ENCODE measurements at regions not wholly inside any gene's neighbourhood (a gene's known extent, or its start where the extent isn't known, plus 50 kb on each side); places are given as distances from the start of the nearest gene placed in this dataset.
A peak's percentile ranks its signal among the peaks of the same experiment; 100 is the strongest.
"Not testable (repeated sequence)": the region's sequence is repeated elsewhere in the genome, so short reads cannot be mapped to it uniquely, and the experiment has no call there.

DNA sequence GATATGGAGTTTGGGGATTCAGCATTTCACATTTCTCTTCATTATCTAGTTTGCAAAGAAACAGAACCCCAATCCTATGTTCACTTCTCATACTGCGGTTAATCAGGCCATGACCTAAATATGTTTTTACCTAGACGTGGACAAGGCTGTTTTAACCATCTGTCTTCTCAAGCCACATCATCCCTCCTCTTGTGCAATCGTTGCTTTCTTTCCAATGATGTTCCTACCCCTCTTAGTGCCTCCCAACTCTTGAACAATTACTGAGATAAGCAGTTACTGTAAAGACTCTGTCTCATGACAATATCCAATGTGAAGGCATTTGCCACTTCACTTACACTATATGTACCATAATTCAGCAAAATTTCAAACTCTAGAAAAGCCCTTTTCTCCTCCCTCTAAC, 406.2 kb downstream of the LIG4 start:
- peak; percentile 78 for DNase-seq

GRCh38 chr13:107808389-107808788, 406.9 kb downstream of the LIG4 start:
- peak; percentile 7 for DNase-seq

DNA sequence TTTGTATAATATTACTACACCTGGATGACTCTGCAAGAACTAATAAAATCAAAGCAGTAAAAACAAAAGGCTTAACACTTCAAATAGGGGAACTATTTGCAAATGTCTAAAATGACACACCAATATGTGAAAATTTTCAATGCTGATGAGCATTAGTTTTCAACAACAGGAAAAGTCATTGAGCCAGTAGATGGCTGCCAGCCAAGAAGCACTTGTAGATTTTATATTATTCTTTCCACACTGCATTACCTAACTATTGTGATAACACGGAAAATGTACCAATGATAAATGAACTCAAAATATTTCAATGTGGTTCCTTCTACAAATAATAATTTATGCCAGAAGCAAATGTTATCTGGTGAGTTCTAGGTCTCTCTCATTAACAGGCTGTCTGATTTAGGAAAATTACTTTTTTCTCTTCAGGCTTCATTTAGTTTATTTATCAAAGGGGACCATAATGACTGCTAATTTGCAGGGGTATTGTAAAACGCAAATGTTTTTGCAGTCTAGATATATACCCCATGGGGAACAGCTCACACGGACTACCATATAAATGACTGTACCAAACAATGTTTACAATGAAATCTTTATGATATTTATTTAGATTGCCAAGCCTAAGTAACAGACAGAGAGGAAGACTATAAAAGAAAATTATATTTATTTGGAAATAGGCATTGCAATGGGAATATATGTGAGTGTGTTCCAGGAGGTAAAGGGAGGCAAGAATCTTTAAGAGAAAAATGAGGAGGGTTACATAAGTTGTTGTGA, 407.8 kb downstream of the LIG4 start:
- DNase-seq = no peak

- DNase-seq = no peak
Observed at GRCh38 chr13:107806726-107807125, 408.6 kb downstream of the LIG4 start.

- no peak for DNase-seq
Observed at GRCh38 chr13:107803822-107804495, 411.4 kb downstream of the LIG4 start.

DNA sequence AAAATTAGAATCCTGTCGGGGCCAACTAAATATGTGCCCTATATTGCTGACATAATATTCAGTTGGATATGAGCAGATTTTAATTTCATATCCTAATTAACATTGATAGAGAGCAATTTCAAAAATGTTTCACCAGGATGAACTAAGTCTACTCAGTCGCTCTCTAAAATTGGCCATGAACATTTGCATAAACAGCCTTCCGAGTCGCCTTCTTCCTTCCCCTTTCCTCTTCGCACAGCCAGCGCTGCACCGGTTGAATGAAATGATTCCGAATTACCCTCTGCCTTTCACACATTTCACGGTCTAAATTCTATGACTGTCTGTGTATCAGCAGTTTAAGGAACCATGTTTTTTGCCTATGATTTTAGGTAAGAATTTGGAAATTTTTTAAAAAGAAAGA, 413.7 kb downstream of the LIG4 start:
- no peak for DNase-seq

- peak; percentile 36 for DNase-seq
Observed at GRCh38 chr13:107799001-107799400, 416.3 kb downstream of the LIG4 start.

GRCh38 chr13:107790397-107790796, 424.9 kb downstream of the LIG4 start:
- no peak for DNase-seq

GRCh38 chr13:107788464-107789165, 426.7 kb downstream of the LIG4 start:
- no peak for DNase-seq

DNA sequence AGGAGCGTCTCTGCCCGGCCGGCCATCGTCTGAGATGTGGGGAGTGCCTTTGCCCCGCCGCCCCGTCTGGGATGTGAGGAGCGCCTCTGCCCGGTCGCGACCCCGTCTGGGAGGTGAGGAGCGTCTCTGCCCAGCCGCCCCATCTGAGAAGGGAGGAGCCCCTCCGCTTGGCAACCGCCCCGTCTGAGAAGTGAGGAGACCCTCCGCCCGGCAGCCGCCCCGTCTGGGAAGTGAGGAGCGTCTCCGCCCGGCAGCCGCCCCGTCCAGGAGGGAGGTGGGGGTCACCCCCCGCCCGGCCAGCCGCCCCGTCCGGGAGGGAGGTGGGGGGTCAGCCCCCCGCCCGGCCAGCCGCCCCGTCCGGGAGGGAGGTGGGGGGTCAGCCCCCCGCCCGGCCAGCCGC, 432.7 kb downstream of the LIG4 start:
- not testable (repeated sequence) for DNase-seq

DNA sequence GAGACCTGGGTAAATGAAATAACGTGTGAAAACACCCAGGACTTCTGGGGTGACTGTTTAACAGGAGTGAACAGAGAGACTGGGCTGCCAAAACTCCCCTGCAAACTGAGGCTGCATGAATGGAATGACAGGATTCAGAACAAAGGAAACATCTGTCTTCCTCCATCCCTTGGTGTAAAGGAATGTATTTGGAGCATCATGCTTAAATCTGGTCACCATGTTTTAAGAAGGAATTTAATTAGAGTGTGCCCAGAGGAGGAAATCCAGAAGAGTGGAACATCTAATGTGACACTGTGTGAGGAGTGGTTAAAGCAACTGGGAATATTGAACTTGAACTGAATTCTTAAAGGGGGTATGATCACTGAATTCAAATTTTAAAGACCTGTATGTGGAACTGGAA, 437.2 kb downstream of the LIG4 start:
- DNase-seq = no peak

GRCh38 chr13:107770541-107770940, 444.8 kb downstream of the LIG4 start:
- no peak for DNase-seq

- peak; percentile 19 for DNase-seq
Observed at GRCh38 chr13:107767119-107767518, 448.2 kb downstream of the LIG4 start.

- DNase-seq = peak; percentile 70
Observed at GRCh38 chr13:107765724-107766401, 449.5 kb downstream of the LIG4 start.

GRCh38 chr13:107764046-107764445, 451.3 kb downstream of the LIG4 start:
- no peak for DNase-seq

- no peak for DNase-seq
Observed at GRCh38 chr13:107753748-107754147, 461.6 kb downstream of the LIG4 start.

GRCh38 chr13:107753291-107753690, 462.0 kb downstream of the LIG4 start:
- peak; percentile 30 for DNase-seq

- DNase-seq = peak; percentile 76
Observed at GRCh38 chr13:107743983-107744382, 471.4 kb downstream of the LIG4 start.

- peak; percentile 21 for DNase-seq
Observed at GRCh38 chr13:107743526-107743925, 471.8 kb downstream of the LIG4 start.

DNA sequence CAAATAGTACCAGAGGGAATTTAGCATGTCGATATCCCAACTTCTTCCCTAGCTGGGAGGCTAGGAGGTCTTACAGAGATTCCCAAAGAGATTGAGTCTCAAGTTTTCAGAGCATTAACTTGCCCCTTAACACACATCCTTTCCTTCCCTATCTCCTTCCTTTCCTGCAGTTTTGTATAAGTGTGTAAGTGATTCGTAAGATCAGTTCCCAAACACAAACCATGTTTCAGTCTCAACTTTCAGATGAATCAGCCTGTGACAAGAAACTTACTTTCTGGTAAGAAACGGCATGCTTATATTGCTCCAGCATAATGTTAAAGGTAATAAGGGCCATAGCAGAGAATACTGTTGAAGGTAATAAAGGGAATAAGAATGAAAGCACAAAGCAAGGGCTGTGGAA, 472.2 kb downstream of the LIG4 start:
- DNase-seq = peak; percentile 57

- no peak for DNase-seq
Observed at GRCh38 chr13:107742544-107742943, 472.8 kb downstream of the LIG4 start.

DNA sequence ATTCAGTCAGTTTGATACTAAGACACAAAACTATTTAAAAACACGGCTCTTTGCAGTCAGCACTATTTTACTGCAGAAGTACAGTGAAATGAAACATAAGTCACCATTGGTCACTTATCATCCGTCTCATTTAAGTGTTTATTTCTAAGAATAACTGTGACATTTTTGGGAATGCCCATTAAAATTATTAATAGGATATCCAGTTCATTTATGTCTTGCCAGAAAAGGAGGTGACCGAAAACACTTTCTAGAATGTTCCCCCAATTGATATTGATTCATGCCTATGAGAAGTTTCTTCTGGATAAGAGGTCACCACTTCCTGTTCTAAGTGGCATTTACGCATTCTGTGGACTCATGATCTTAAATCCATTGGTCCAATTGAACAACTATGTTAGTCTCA, 477.3 kb downstream of the LIG4 start:
- DNase-seq = no peak

GRCh38 chr13:107736731-107737130, 478.6 kb downstream of the LIG4 start:
- no peak for DNase-seq
